ENCODE measurements at regions not wholly inside any gene's neighbourhood (a gene's known extent, or its start where the extent isn't known, plus 50 kb on each side); places are given as distances from the start of the nearest gene placed in this dataset.

DNA sequence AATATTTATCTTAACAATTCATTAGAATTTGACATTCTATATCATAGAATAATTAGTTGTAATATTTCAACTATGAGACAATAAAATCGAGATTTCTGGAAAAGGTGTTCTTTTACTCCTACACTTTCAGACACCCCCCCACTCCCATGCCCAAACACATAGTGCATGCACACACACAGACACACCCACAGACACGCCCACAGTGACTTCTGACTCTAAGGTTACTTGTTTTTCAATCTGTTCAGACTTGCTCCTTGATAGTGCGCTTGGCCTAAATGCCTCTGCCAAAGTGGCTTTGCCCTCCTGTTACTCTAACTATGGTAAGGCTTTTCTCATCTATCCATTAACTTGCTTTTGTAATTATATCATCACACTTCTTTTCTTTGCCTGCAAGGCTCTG is 144.0 kb upstream of the PPP1R3A start:
- Histone ChIP-seq H3K4me1 (ENCODE audit: control insufficient read depth, insufficient read depth, low read length) (no peaks in the 10 kb centered on the region), H3K4me3 (ENCODE audit: low read length) (no peak overlapping the region), H3K9me3 (ENCODE audit: control insufficient read depth, low read depth, low read length) (no peaks in the 10 kb centered on the region), H3K27me3 (ENCODE audit: control insufficient read depth, insufficient read depth, low read length) (no peaks in the 10 kb centered on the region), H3K36me3 (ENCODE audit: control insufficient read depth, insufficient read depth, low read length) (no peaks in the 10 kb centered on the region), H3K27ac (ENCODE audit: low read length) (no peak overlapping the region)
- no peak for DNase-seq
- no CpG with 5 or more reads among the region's 3 CpGs for WGBS (ENCODE audit: insufficient coverage, low lambda C conversion rate)

DNA sequence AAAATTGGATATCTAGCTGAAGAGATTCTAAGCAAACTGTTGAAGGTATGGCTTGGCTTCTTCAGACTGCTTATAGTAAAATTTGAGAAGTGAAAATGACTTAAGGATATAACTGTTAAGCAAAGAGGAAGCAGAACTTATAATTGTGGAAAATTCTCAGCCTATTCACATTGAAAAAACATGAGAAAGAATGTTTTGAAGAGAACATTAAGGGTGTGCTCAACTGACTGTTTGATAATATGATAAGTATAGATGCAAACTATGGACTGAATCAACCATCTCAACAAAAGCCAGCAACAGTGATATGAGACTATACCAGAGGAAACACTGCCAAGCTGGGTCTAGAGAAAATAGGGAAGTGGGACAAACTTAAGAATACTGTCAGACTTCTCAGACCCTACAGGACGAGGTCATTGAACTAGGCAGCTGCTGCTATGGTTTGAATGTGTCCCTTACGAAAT is 133.1 kb upstream of the PPP1R3A start:
- no peaks in the 10 kb centered on the region for H3K27me3 ChIP-seq (ENCODE audit: control insufficient read depth, insufficient read depth, low read length)
- no peaks in the 10 kb centered on the region for H3K4me1 ChIP-seq (ENCODE audit: control insufficient read depth, insufficient read depth, low read length)
- no peaks in the 10 kb centered on the region for H3K36me3 ChIP-seq (ENCODE audit: control insufficient read depth, insufficient read depth, low read length)
- no peak overlapping the region for H3K4me3 ChIP-seq (ENCODE audit: low read length)
- no peak for DNase-seq
- H3K9me3 ChIP-seq (ENCODE audit: control insufficient read depth, low read depth, low read length) = no peaks in the 10 kb centered on the region
- no peak overlapping the region for H3K27ac ChIP-seq (ENCODE audit: low read length)
- WGBS (ENCODE audit: insufficient coverage, low lambda C conversion rate) = no CpG with 5 or more reads among the region's 2 CpGs

DNA sequence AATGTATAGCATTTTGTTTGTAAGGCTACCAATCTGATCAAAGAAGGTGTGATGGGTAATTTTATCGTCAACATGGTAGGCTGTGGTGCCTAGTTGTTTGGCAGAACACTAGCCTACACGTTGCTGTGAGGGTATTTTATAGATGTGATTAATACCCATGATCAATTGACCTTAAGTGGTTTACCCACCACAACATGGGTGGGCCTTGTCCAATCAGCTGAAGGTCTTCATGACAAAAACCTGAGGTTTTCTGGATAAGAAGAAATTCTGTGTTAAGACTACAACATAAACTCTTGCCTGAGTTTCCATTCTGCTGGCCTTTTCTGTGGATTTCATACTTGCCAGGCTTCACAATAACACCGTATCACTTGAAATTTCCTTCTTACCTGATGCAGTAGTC is 131.8 kb upstream of the PPP1R3A start:
- no peaks in the 10 kb centered on the region for H3K36me3 ChIP-seq (ENCODE audit: control insufficient read depth, insufficient read depth, low read length)
- no peak for DNase-seq
- no peak overlapping the region for H3K27ac ChIP-seq (ENCODE audit: low read length)
- WGBS (ENCODE audit: insufficient coverage, low lambda C conversion rate) = 100% methylated on average over 1 of the region's 3 CpGs
- H3K4me1 ChIP-seq (ENCODE audit: control insufficient read depth, insufficient read depth, low read length) = no peaks in the 10 kb centered on the region
- no peak overlapping the region for H3K4me3 ChIP-seq (ENCODE audit: low read length)
- no peaks in the 10 kb centered on the region for H3K27me3 ChIP-seq (ENCODE audit: control insufficient read depth, insufficient read depth, low read length)
- H3K9me3 ChIP-seq (ENCODE audit: control insufficient read depth, low read depth, low read length) = no peaks in the 10 kb centered on the region

DNA sequence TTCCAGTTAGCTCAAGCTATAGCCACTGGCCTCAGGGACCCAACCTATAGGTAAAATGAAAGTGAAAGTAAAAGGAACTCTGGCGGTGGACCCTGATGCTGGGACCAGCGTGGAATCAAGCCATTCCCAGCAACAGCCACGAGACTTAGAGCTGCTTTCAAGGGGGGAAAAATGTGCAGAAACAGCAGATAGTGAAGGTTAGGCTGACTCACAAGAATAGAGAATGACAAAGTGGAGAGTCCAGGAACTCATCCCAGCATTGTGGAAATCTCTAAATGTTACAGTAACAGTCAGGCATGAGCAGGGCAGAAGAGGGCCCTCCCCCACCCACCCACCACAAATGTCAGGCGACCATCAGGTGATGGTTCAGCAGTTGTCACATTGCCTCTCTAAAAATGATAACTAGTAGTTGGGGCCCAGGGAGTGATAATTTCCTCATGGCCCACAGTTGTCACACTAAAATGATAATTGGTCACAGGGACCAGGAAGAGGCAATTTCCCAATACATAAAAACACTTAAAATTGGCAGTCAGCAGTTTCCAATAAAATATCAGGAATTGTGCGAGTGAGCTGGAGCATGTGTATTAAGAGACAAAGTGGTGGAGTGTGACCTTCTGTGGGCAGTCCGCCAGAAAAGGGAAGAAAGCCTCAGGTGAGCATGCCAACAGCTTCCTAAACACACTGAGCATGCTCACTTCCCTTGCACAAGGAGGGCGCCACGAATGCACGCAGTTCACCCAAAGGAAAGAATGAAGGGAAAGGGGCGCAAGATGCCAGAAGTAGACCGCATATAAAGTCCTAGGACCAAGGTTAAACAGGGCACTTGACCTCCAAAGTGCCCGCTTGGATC is 129.8 kb upstream of the PPP1R3A start:
- peak; percentile 50 to 65 for DNase-seq
- Histone ChIP-seq H3K27ac (ENCODE audit: low read length) (peak overlapping the region; percentile 15), H3K27me3 (ENCODE audit: control insufficient read depth, insufficient read depth, low read length) (no peaks in the 10 kb centered on the region), H3K36me3 (ENCODE audit: control insufficient read depth, insufficient read depth, low read length) (no peaks in the 10 kb centered on the region), H3K4me3 (ENCODE audit: low read length) (no peak overlapping the region), H3K9me3 (ENCODE audit: control insufficient read depth, low read depth, low read length) (no peaks in the 10 kb centered on the region), H3K4me1 (ENCODE audit: control insufficient read depth, insufficient read depth, low read length) (no peaks in the 10 kb centered on the region)
- 100% methylated on average over 1 of the region's 12 CpGs for WGBS (ENCODE audit: insufficient coverage, low lambda C conversion rate)

DNA sequence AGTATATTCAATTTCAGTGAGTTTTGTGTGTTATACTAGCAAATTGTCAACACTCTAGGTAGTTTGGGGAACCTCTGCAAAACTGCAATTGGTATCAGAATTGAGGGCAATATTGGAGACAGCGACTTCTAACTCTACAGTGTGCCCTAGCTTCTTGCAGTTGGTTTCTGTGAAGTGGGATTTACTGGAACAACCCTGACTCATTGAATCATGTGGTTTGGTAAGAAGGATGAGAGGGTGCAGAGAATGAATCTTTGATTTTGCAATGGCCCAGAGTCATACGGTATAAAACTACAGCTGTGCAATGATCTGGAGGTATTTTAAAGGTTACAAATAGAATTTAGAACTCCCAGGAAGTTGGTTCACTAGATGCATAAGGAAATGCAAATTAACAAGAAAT is 129.1 kb upstream of the PPP1R3A start:
- Histone ChIP-seq H3K27me3 (ENCODE audit: control insufficient read depth, insufficient read depth, low read length) (no peaks in the 10 kb centered on the region), H3K27ac (ENCODE audit: low read length) (no peak overlapping the region), H3K4me3 (ENCODE audit: low read length) (no peak overlapping the region), H3K9me3 (ENCODE audit: control insufficient read depth, low read depth, low read length) (no peaks in the 10 kb centered on the region), H3K36me3 (ENCODE audit: control insufficient read depth, insufficient read depth, low read length) (no peaks in the 10 kb centered on the region), H3K4me1 (ENCODE audit: control insufficient read depth, insufficient read depth, low read length) (no peaks in the 10 kb centered on the region)
- 100% methylated on average over 2 of the region's 2 CpGs for WGBS (ENCODE audit: insufficient coverage, low lambda C conversion rate)
- DNase-seq = no peak

DNA sequence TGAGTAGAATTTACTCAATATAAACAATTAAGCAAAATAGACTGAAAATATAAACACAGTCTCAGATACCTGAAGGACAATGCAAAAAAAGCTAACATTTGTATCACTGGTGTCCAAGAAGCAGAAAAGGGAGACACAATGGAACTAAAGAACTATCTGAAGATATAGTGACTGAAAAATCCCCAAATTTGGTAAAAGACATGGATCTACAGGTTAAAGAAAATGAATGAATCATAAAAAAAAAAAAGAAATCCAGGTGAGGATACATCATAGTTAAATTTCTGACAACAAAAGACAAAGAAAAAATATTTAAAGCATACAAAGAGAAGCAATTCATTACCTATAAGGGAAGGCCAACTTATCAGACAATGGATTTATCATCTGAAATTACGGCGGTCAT is 114.7 kb upstream of the PPP1R3A start:
- Histone ChIP-seq H3K9me3 (ENCODE audit: control insufficient read depth, low read depth, low read length) (no peaks in the 10 kb centered on the region), H3K4me1 (ENCODE audit: control insufficient read depth, insufficient read depth, low read length) (no peaks in the 10 kb centered on the region), H3K27me3 (ENCODE audit: control insufficient read depth, insufficient read depth, low read length) (no peaks in the 10 kb centered on the region), H3K4me3 (ENCODE audit: low read length) (no peak overlapping the region), H3K36me3 (ENCODE audit: control insufficient read depth, insufficient read depth, low read length) (no peaks in the 10 kb centered on the region), H3K27ac (ENCODE audit: low read length) (no peak overlapping the region)
- 100% methylated on average over 1 of the region's 2 CpGs for WGBS (ENCODE audit: insufficient coverage, low lambda C conversion rate)
- no peak for DNase-seq

DNA sequence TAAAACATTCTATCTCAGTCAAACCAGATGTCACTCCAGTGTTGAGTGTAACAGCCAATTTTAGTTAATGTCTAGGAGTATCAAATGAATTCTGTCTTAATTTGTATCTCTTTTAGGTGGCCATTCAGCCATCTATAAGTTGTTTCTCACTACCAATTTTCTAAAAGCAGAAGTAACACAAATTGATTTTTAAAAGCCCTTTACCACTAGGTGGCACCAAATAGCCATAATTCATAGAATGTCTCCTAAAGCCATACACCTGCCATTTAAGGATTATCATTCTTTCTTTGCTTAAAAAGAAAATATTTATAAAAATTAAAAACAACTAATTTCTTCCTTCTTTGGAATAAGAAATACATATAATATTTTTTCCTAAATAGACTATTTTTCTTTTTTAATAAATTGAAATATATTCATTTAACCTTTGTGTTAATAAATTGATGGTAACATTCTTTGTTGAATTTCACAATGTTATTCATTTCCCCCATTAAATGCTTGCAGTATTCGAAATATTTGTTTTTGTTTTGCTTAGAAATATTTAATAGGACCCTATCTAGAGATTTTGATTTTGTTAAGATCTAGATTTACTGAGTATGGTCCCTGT is 107.8 kb upstream of the PPP1R3A start:
- Histone ChIP-seq H3K9me3 (ENCODE audit: control insufficient read depth, low read depth, low read length) (no peaks in the 10 kb centered on the region), H3K4me3 (ENCODE audit: low read length) (no peak overlapping the region), H3K36me3 (ENCODE audit: control insufficient read depth, insufficient read depth, low read length) (no peaks in the 10 kb centered on the region), H3K4me1 (ENCODE audit: control insufficient read depth, insufficient read depth, low read length) (no peaks in the 10 kb centered on the region), H3K27ac (ENCODE audit: low read length) (no peak overlapping the region), H3K27me3 (ENCODE audit: control insufficient read depth, insufficient read depth, low read length) (no peaks in the 10 kb centered on the region)
- peak; percentile 27 to 44 for DNase-seq
- WGBS (ENCODE audit: insufficient coverage, low lambda C conversion rate) = no CpG with 5 or more reads among the region's 1 CpG

DNA sequence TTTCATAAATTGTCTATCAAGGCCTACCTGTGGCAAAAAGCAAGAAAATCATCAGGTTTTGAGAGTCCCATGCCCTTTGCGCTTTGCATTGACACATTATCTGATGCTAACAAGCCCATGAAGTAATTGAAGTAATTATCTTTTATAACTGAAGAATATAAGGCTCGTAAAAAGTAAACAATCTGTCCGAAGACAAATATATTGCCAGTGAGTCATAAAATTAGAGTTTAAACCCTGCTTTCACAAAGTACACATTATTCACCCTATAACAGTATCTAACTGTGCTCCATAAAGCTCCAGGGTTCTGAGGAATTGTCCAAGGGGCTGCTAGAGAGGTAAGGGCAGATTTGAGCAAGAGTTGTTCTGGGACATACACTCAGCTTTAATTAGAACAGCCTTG is 102.3 kb upstream of the PPP1R3A start:
- Histone ChIP-seq H3K9me3 (ENCODE audit: control insufficient read depth, low read depth, low read length) (no peaks in the 10 kb centered on the region), H3K36me3 (ENCODE audit: control insufficient read depth, insufficient read depth, low read length) (no peaks in the 10 kb centered on the region), H3K27ac (ENCODE audit: low read length) (peak overlapping the region; percentile 38), H3K4me1 (ENCODE audit: control insufficient read depth, insufficient read depth, low read length) (peaks cover 3% of the 10 kb centered on the region), H3K4me3 (ENCODE audit: low read length) (no peak overlapping the region), H3K27me3 (ENCODE audit: control insufficient read depth, insufficient read depth, low read length) (no peaks in the 10 kb centered on the region)
- DNase-seq = peak in 1 of 2 donors; percentile 61
- WGBS (ENCODE audit: insufficient coverage, low lambda C conversion rate) = no CpG with 5 or more reads among the region's 3 CpGs

DNA sequence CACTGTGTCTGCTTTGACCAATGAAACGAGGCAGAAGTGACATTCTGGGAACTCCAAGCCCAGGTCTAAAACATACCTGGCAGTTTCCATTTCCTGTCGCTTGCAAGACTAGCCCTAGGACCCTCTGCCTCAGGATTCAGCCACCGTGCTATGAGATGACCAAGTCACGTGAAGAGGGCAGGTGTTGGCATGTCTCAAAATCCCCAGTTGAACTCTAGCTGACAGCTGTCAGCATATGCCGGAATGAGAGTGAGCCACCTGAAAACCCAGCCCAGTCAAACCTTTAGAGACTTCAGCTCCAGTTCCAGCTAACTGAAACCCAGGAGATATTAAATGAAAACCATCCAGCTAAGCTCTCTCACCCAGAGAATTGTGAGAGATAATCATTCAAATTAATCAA is 89.9 kb upstream of the PPP1R3A start:
- Histone ChIP-seq H3K27me3 (ENCODE audit: control insufficient read depth, insufficient read depth, low read length) (no peaks in the 10 kb centered on the region), H3K9me3 (ENCODE audit: control insufficient read depth, low read depth, low read length) (no peaks in the 10 kb centered on the region), H3K4me1 (ENCODE audit: control insufficient read depth, insufficient read depth, low read length) (no peaks in the 10 kb centered on the region), H3K36me3 (ENCODE audit: control insufficient read depth, insufficient read depth, low read length) (no peaks in the 10 kb centered on the region), H3K4me3 (ENCODE audit: low read length) (no peak overlapping the region), H3K27ac (ENCODE audit: low read length) (no peak overlapping the region)
- no peak for DNase-seq
- WGBS (ENCODE audit: insufficient coverage, low lambda C conversion rate) = 80% methylated on average over 1 of the region's 5 CpGs

DNA sequence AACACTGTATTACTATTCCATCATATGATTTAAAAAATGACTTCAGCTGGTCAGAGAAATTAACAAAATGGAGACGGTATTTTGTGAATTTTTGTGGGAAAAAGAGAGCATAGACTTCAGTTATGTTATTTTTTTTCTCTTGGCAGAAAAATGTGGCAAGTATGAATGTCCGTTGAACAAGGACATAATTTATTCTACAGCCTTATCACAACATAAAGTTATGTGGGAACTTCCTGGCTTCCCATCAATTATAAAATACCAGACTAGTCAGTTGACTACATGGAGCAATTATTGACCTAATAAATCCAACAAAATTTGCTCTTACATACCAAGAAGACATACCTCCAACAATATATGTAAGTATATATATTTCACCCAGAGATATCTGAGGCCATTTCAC is 88.6 kb upstream of the PPP1R3A start:
- Histone ChIP-seq H3K4me1 (ENCODE audit: control insufficient read depth, insufficient read depth, low read length) (no peaks in the 10 kb centered on the region), H3K27me3 (ENCODE audit: control insufficient read depth, insufficient read depth, low read length) (no peaks in the 10 kb centered on the region), H3K4me3 (ENCODE audit: low read length) (no peak overlapping the region), H3K36me3 (ENCODE audit: control insufficient read depth, insufficient read depth, low read length) (no peaks in the 10 kb centered on the region), H3K27ac (ENCODE audit: low read length) (no peak overlapping the region), H3K9me3 (ENCODE audit: control insufficient read depth, low read depth, low read length) (no peaks in the 10 kb centered on the region)
- 100% methylated on average over 1 of the region's 2 CpGs for WGBS (ENCODE audit: insufficient coverage, low lambda C conversion rate)
- DNase-seq = no peak

DNA sequence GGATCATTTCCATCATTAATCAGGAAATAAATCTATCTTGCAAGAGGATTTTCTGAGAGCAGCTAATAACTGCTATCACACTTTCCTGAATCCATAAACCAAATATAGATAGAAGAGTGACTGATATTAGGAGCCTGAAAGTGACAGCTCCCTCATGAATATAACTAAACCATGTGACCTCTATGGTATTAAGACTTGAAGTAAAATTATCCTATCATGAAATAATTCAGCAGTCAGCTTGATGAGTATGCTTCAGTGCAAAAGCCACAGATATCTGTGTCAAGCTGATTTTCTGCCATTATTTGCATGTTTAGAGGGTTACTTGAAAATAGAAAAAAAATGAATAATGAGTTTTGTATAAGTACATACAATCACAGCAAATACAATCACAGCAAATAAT is 80.1 kb upstream of the PPP1R3A start:
- Histone ChIP-seq H3K9me3 (ENCODE audit: control insufficient read depth, low read depth, low read length) (peaks cover 5% of the 10 kb centered on the region), H3K27me3 (ENCODE audit: control insufficient read depth, insufficient read depth, low read length) (no peaks in the 10 kb centered on the region), H3K4me1 (ENCODE audit: control insufficient read depth, insufficient read depth, low read length) (no peaks in the 10 kb centered on the region), H3K4me3 (ENCODE audit: low read length) (no peak overlapping the region), H3K27ac (ENCODE audit: low read length) (no peak overlapping the region), H3K36me3 (ENCODE audit: control insufficient read depth, insufficient read depth, low read length) (no peaks in the 10 kb centered on the region)
- no peak for DNase-seq
